ENCODE measurements at regions not wholly inside any gene's neighbourhood (a gene's known extent, or its start where the extent isn't known, plus 50 kb on each side); places are given as distances from the start of the nearest gene placed in this dataset.

DNA sequence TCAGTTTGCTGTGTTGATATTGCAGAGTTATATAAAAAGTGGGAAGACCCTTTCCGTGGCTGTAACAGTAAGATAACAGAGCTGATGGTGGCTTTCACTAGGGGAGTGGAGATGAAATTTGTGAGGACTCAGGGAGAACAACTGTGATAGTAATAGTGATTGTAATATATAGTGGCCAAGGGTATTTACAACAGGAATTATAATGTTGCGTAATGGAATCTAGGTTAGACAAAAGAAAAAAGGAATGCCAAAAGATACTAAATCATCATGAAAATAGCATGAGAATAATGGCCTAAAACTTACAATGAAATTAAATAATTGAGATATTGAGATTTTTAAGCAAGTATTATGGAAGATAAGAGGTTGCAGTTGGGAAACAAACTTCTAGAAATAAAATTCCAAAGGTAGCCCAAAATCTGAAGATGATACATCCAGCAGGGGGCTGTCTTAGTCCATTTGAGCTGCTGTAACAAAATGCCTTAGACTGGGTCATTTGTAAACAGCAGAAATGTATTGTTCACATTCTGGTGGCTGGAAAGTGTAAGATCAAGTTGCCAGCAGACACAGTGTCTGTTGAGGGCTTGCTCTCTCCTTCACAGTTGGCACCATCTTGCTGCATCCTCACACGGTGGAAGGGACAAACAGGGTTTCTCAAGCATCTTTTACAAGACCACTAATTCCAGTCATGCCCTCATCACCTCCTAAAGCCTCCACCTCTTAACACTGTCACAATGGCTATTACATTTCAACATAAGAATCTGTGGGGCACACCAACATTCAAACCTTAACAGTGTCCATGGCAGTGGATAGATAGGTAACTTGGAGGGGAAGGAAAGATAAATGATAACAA lies 711.2 kb downstream of the MRPL39 start:
- no peak for DNase-seq (ENCODE audit: low read depth, low spot score)

DNA sequence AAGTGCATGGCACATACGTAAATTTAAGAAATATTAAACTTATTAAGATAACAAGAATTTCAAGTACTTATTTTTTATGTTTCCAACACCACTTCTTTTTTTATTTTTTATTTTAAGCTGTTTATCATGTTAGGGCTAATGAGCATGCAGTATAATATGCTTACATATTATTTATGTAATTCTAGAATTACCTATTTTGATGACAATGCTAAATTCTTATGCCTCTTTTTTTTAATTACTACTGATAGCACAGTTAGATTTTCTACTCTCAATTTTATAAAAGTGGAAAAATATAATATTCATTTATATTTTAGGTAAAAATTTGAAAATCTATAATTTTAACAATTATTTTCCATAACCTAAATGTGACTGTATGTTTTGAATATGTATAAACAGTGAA lies 713.0 kb downstream of the MRPL39 start:
- no peak for DNase-seq (ENCODE audit: low read depth, low spot score)

DNA sequence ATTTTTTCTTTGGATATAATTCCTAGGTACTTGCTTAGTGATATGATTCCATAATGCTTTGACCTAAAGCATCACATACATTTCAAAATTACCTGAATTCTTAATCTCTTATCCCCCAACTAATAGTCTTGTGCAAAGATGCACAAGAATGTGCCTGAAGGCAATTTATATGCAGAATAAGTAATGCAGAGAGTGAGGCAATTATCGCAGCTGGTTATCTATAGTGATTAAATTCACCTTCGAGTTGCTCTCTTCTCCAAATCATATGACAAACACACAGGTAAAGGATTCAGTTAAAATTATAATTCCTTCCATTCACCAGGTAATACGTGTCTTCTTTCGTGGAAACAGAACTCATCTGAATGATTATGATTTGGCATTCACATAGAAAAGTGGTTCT lies 717.3 kb downstream of the MRPL39 start:
- no peak for DNase-seq (ENCODE audit: low read depth, low spot score)

DNA sequence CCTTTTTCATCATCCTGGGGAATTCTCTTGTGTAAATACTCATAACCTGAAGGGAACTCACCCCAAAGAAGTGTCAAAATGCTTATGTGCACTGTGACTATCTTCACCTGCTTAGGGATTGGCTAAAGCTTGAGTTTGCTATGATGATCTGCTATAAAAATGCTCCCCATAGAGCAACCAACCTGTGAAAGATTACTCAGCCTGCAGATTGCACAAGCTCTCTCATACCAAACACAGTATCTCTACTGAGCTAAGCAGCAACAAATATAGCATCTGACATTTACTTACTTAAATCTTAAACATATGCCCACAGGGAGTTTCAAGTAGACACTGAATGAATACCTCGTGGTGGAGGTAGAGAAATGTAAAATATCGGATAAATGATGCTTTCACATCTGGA lies 725.8 kb downstream of the MRPL39 start:
- no peak for DNase-seq (ENCODE audit: low read depth, low spot score)

DNA sequence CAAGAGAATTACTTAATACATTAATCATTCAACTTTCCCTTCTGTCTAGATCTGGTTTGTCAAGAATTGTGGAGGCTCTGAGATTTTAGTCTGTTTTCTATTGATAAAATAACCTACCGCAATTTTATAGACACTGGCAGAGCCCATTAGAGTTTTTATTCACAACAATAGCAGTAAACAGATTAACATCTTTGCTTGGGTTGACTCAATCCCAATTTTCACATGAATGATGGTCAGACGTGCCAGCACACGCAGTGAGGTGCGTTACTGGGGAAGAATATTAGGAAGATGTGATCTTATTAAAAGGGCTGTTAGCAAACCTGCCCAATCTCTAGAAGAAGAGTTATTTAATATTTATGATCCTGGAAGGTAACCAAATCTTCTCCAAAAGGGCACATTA lies 736.6 kb downstream of the MRPL39 start:
- no peak for DNase-seq (ENCODE audit: low read depth, low spot score)

DNA sequence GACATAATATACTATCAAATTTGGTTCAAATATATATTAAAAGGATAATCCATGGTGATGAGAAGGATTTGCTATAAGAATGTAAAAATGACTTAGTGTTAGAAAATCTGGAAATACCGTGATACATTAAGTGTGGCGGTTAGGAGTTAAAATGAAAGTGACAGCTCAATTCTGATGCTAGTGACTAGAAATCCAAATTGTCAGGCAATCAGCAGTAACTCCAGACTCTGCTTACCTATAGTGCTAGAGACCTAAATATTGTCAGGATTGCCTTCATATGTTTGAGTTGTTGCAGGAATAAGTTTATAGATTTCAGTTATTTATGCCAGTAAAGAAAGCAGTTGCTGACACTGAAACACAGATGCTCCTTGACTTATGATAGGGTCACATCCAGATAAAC lies 737.4 kb downstream of the MRPL39 start:
- no peak for DNase-seq (ENCODE audit: low read depth, low spot score)

DNA sequence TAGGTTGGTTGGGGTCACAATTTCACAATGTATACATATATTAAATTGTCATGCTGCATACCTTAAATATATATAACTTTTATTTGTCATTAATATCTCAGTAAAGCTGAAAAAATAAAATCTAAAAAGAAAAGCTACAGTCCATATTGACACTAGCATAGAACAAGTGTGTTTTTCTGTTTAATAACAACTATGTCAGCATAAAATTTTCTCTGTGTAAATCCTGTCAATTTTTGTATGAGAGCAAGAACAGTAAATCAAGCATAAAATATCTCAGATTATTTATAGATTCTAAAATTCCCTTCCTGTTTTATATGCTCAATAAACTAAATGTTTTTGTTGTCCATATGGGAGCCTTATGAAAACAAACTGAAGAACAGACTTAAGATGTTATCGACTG lies 739.2 kb downstream of the MRPL39 start:
- no peak for DNase-seq (ENCODE audit: low read depth, low spot score)

DNA sequence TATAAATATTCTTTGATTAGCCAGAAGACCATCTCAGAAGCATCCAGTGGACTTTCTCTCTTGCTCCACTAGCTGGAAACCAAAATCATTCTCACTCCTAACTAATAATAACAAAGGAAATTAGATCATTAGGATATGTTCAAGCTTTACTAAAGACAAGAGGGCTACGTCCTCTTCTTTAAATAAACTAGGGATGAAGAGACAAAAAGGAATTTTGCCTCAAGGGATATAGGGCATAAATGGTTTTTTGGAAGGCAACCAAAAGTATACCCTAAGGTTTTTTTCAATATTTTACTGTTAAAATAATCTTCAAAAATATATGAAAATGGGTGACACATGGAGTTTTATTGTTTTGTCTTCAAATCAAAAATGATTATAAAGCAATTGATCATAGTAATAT lies 745.8 kb downstream of the MRPL39 start:
- no peak for DNase-seq (ENCODE audit: low read depth, low spot score)

DNA sequence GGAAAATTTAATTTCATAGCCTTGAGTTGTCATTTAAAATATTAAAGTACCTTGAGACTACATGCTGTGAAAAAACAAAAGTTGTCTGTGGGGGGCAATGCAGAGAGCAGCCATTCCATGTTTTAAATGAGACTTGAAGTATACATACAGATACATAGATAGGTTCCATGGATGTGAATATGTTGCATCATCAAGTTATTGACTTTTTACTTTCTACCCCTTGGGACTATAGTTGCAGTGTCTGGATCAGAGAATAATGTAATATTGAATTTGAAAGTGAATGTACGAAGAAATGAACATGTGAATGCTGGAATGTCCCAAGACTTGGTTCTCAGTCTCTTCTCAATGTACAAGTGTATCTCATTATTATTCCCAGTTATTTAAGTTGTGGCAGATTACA lies 751.0 kb downstream of the MRPL39 start:
- no peak for DNase-seq (ENCODE audit: low read depth, low spot score)

DNA sequence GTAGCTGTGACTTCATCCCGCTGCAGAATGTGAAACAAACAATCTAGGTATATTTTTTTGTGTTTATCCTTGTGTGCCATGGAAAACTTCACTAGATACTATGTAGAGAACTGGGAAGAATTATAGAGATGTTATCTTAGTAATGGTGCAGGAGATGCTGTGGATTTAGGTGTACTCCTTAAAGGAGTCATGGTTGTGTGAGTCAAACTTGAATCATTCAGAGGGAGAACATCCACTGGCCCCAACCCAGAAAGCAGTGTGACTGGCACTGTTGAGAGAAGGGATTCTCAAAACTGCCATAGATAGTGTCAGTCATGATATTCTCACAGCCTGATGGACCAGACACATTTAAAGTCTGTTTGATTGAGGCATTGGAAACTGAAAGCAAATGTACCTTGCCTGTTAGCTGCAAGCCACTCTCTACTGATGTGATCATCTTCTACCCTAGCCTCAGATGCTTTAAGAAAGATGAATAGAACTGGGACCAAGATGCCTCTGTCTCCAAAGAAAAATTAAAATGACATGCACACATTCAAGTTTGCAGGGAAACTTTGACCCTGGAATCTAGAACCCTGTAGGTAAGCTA lies 754.6 kb downstream of the MRPL39 start:
- DNase-seq (ENCODE audit: low read depth, low spot score) = no peak

DNA sequence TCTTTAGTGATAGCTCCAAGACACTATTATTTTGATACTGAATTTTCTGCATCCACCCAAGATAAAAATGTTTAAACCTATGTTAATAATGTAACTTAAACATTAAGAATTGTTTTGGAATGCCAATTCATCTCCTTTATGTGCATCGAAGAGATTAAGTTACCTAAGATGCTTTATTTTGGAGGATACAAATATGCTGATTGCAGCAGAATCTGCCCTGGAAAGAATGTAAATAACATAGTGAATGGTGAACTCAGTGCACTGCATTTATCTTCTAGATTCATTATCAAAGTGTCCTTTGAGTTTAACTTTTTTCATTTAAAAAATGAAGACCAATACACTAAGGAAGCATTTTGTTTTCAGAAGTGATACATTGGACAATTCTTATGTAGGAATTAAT lies 757.2 kb downstream of the MRPL39 start:
- no peak for DNase-seq (ENCODE audit: low read depth, low spot score)

DNA sequence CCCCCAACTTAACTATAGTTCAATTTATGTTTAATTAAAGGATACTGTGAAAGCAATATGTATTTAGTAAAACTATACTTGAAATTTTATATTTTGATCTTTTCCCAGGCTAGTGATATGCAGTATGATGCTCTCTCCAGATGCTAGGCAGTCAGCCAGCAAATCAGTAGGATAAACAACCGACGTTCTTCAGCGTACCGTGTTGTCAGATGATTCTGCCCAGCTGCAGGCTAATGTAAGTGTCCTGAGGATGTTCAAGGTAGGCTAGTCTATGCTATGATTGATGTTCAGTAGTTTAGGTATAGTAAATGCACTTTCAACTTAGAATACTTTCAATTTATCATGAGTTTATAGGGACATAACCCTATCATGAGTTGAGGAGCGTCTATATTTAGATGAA lies 762.6 kb downstream of the MRPL39 start:
- no peak for DNase-seq (ENCODE audit: low read depth, low spot score)

DNA sequence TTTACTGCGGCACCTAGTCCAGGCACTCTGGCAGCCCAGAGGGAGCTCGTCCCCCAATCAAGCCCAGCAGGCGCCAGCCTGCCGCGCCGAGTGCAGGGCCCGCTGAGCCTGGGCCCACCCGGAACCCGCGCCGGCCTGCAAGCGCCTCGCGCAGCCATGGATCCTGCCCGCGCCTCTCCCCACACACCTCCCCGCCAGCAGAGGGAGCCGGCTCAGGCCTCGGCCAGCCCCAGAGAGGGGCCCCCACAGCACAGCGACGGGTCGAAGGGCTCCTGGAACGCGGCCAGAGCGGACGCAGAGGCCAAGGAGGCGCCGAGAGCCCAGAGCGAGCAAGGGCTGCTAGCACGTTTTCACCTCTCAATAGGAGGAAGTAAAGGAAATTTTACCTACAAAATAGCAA lies 767.0 kb downstream of the MRPL39 start:
- DNase-seq (ENCODE audit: low read depth, low spot score) = no peak

DNA sequence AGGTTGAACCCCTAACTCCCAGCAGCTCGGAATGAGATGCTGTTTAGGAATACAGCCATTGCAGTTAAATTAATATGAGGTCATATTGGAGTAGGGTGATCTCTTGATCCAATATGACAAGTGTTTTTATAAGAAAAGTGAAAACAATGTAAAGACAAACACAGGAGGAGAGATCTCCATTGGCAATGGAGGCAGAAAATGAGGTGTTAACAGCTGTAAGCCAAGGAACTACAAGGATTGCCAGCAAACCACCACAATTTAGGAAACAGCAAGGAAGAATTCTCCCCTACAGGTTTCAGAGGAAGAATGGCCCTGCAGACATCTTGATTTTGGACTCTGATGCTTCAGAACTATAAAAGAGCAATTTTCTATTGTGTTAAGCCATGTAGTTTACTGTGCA lies 774.3 kb downstream of the MRPL39 start:
- DNase-seq (ENCODE audit: low read depth, low spot score) = no peak

DNA sequence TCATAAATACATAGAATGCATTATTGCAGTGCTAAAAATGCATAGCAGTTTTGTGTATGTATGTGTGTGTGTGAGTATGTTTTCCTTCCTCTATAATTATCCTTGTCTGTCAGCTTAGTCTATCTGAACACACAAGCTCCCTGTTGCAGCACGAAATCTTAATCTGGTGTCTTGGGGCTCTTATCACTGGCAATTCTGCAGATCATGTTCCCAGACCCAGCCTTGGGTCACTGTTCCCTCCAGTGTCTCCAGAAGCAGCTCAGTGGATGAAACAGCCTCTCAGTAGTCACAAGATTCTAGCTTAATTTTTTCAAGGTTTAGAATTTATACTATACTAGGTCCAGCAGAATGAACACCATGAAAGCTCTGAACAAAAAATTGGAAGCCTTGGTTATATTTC lies 777.9 kb downstream of the MRPL39 start:
- DNase-seq (ENCODE audit: low read depth, low spot score) = no peak

DNA sequence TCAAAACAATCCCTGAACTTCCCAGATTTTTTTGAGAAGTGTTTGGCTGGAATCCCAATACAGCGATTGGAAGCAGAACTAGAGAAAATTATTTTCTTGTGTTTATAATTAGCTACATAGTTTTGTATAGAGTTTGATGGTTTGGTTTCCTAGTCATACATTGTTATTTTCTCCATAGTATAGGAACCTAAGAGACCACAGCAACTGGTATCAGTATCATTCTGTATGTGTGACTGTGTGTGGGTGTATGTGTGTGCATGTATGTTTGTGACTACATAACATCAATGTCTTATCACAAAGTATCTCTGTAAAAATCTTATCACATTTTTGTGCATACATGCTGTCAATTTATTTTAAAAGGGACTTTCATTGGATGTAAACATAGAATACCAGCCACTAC lies 780.5 kb downstream of the MRPL39 start:
- no peak for DNase-seq (ENCODE audit: low read depth, low spot score)

DNA sequence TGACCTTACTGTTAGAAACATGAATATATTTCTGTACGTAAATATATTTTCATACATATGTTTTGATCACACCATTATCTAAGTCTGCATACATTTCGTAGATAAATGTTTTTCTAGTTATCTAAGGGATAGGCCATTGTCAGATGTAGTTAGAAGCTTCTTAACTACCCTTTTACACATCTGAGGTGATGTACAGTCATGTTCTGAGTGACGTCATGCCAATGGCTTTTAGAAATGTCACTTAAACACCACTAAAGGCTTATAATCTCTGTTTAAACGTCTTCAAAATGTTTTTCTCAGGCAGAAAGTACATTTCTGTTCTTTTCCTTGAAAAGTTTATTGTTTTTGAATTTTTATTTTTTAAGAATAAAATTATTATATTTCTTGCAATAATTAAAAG lies 781.9 kb downstream of the MRPL39 start:
- DNase-seq (ENCODE audit: low read depth, low spot score) = no peak

DNA sequence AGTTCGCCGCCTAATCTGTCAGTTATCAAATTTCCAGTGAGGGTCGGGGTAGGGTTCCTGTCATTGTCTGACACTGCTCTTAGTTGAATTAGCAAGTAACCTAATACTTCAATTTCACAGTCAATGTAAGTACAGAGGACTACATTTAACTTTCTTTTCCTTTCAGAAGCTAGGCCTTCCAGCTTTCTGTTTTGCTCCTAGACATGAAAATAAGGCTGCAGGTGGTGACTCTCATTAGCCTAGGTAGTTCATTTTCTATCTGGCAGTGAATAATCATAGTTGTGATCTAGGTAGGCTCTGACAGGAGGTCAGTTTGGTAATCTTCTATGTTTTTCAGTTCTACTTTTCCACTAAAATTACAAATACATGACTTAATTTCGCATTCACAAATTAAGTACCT lies 783.1 kb downstream of the MRPL39 start:
- DNase-seq (ENCODE audit: low read depth, low spot score) = no peak

DNA sequence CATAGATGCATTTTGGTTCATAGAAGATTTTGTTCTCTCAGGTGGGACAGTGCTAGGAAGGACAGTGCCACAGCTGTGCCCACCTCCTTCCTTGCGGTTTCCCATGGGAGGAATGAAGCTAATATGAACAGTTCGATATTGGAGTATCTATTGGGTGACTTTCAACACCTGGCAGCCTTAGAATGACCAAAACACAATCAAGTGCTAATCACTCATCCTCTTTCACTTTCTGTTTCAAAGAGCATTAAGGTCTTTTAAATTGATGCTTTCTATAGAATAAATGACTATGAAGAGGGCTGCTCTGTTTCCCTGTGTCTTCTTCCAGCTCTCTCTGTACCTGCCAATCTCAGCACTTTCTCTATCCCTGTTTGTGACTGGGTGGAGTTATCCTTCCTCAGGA lies 784.0 kb downstream of the MRPL39 start:
- DNase-seq (ENCODE audit: low read depth, low spot score) = no peak

DNA sequence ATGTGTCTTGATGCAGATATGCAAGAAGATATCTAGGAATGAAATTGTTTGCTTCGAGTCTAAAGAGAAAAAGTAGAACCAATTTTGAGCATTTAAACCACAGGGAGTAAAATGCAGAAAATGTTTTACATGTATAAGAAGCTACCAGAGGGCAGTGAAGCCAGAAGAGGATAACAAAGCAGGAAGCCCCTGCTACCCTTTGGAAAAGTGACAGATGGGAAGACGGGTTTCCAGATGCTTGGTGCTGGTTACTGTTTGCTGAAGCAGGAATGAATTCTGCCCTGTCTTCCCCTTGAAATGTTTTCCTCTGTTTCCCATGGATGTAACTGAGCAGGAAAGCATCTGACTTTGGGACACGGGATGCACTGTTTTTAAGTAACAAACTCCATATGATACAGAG lies 822.2 kb downstream of the MRPL39 start:
- no peak for DNase-seq (ENCODE audit: low read depth, low spot score)

DNA sequence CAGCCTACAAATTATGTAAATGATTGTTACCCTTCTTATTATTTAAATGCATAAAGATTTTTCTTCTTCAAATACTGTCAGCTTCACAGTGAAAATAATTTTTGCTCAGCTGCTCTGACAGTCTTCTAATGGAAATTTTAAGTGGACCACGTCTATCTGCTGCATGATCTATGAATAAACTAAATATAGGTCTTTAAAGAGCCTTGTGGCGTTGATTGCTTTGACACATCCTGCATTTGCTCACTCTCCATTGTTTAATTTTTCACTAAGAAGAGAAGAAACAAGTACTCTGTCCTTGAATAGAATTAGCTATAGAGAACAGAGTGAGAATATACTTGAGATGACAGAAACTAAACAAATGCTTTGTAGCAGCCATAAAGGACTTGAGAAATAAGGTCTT lies 826.1 kb downstream of the MRPL39 start:
- no peak for DNase-seq (ENCODE audit: low read depth, low spot score)

DNA sequence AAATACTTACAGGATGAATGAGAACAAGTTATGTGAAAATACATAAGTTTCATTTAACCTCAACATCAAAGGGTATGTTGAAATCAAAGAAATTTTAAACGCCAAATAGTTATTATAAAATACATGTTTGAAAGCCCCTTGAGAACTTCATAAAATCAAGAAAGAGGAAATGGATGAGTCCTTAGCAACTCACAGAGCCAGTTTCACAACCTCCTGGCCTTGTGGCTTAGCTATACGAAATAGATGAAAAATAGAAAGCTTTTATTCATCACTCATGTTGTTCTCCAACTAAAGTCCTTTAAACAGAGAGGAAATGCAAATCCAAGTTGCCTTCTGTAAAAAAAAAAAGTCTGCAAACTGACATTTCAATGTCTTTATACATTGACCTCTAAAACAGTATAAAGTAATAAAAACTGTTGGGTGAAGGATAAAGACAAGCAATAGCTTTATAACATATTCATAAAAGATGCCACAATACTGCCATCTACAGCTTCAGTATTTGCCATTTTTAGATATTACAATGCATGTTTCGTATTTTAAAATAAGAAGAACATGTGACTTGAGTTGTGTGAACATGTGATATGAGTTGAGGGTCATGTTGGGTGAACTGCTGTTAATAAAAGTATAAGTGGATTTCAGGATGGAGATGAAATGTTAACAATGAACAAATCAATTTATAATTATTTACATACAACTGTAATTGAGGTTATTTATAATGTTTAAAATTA lies 847.8 kb downstream of the MRPL39 start:
- no peak for DNase-seq (ENCODE audit: low read depth, low spot score)

DNA sequence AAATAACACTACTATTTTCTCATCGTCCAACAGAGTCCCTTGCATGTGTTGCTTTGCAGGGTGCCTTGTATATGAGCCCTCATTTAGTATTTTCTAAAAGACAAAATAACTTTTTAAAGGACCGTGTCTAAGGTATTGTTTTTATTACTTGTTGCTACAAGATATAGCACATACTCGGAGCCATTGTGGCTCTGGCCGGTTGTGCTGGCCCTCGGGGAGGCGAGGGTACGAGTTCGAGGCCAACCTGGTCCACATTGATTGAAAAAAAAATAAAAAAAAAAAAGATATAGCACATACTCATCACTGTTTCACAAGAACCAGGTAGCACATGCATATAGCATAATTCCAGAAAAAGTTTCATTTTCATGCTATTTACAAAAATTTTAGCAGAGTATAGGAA lies 869.2 kb downstream of the MRPL39 start:
- DNase-seq (ENCODE audit: low read depth, low spot score) = no peak

All from ELF-1 (cell line).